HG03457 (cell line): ENCODE measurements at regions not wholly inside any gene's neighbourhood (a gene's known extent, or its start where the extent isn't known, plus 50 kb on each side); places are given as distances from the start of the nearest gene placed in this dataset.

Experiments used
- ATAC-seq: cut with Tn5 transposase; IDR thresholded peaks from one replicate; pipeline ENCODE4 v1.9.1; 2021; ENCODE audit warnings: moderate number of reproducible peaks; ENCODE audit not compliant: unreplicated experiment

GRCh38 chr14:30484201-30484600 is 74.8 kb upstream of the G2E3 start:
- ATAC-seq, result no peak

- ATAC-seq, result no peak
Observed at GRCh38 chr14:30484976-30485375, 74.0 kb upstream of the G2E3 start.

- no peak for ATAC-seq
Observed at GRCh38 chr14:30496852-30497251, 62.1 kb upstream of the G2E3 start.

- no peak for ATAC-seq
Observed at GRCh38 chr14:30499358-30499757, 59.6 kb upstream of the G2E3 start.

GRCh38 chr14:30500222-30500621 is 58.7 kb upstream of the G2E3 start:
- ATAC-seq, result no peak

- ATAC-seq, result no peak
Observed at GRCh38 chr14:30507209-30507608, 51.7 kb upstream of the G2E3 start.
